ENCODE measurements at regions not wholly inside any gene's neighbourhood (a gene's known extent, or its start where the extent isn't known, plus 50 kb on each side); places are given as distances from the start of the nearest gene placed in this dataset.

DNA sequence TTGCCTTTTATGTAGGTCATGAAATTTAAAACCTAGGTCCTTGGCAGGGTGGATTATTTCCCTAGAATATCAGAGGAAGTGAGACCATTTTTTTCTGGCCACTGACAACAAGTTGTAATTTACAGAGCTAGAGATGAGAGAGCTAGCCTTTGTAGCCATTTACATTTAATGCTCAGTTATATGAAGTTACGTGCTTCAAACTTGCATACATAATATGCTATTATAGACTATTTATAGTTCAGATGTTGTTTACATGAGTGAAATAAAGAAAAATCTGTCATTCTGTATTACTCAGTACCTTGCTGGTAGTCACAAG lies 234.9 kb upstream of the MBL2 start:
- Histone ChIP-seq H3K36me3 (ENCODE audit: control insufficient read depth, insufficient read depth, low read length) (peaks cover 2% of the 10 kb centered on the region), H3K27me3 (ENCODE audit: control insufficient read depth, insufficient read depth, low read length) (no peaks in the 10 kb centered on the region), H3K4me3 (ENCODE audit: low read depth, low read length) (no peak overlapping the region), H3K79me2 (no peaks in the 10 kb centered on the region), H2AFZ (peak overlapping the region; percentile 23), H3K9me3 (ENCODE audit: control insufficient read depth, low read length) (no peaks in the 10 kb centered on the region), H3K4me1 (peaks cover 17% of the 10 kb centered on the region), H3K9ac (no peak overlapping the region), H3K27ac (peak overlapping the region; percentile 66), H3K4me2 (ENCODE audit: low read length) (no peak overlapping the region)
- TF ChIP-seq, protein P1, sequence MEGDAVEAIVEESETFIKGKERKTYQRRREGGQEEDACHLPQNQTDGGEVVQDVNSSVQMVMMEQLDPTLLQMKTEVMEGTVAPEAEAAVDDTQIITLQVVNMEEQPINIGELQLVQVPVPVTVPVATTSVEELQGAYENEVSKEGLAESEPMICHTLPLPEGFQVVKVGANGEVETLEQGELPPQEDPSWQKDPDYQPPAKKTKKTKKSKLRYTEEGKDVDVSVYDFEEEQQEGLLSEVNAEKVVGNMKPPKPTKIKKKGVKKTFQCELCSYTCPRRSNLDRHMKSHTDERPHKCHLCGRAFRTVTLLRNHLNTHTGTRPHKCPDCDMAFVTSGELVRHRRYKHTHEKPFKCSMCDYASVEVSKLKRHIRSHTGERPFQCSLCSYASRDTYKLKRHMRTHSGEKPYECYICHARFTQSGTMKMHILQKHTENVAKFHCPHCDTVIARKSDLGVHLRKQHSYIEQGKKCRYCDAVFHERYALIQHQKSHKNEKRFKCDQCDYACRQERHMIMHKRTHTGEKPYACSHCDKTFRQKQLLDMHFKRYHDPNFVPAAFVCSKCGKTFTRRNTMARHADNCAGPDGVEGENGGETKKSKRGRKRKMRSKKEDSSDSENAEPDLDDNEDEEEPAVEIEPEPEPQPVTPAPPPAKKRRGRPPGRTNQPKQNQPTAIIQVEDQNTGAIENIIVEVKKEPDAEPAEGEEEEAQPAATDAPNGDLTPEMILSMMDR (IDR thresholded peaks at IDR 0.05) = no peak

DNA sequence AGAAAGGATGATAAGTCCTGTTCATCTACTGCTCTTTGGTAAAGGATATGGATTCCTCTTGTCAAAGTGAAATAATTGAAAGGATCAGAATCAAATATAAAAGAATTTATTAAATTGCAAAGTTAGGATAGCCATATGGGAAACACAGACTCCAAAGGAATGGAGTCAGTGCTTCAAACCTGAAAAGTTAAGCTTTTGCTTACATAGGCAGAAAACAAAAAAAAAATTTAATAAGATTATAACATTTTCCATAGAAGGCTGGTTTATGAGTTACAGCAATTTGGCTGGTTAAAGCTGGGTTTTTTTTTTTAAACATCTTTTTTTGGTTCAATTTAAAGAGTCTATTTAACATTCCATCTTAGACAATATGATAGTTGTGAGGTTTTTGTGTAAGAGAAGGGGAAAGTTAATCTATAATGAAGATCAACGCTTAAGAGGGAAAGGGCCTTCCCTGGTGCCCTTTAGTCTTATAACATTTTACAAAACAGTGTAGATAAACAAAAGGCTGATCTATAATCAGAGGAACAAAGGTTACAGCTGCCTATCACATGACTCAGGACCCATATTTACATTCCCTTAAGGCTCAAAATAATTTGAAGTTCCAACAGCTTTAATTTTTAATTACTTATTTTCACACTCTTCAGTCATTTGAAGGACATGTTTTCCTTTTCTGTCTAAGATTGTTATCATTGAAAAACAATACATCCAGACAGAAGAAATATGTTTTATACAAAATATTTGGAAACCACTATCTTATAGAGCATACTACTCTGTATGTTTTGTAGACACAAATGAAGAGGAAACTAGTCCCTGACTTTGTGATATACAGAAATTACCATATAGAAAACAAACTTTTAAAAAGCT lies 234.3 kb upstream of the MBL2 start:
- Histone ChIP-seq H3K27ac (peak overlapping the region; percentile 66), H3K4me1 (peaks cover 22% of the 10 kb centered on the region), H3K79me2 (no peaks in the 10 kb centered on the region), H3K36me3 (ENCODE audit: control insufficient read depth, insufficient read depth, low read length) (peaks cover 2% of the 10 kb centered on the region), H3K9me3 (ENCODE audit: control insufficient read depth, low read length) (no peaks in the 10 kb centered on the region), H3K4me3 (ENCODE audit: low read depth, low read length) (no peak overlapping the region), H3K4me2 (ENCODE audit: low read length) (no peak overlapping the region), H2AFZ (peak overlapping the region; percentile 23), H3K9ac (no peak overlapping the region), H3K27me3 (ENCODE audit: control insufficient read depth, insufficient read depth, low read length) (no peaks in the 10 kb centered on the region)
- TF ChIP-seq, protein P1 (IDR thresholded peaks at IDR 0.05) = no peak

DNA sequence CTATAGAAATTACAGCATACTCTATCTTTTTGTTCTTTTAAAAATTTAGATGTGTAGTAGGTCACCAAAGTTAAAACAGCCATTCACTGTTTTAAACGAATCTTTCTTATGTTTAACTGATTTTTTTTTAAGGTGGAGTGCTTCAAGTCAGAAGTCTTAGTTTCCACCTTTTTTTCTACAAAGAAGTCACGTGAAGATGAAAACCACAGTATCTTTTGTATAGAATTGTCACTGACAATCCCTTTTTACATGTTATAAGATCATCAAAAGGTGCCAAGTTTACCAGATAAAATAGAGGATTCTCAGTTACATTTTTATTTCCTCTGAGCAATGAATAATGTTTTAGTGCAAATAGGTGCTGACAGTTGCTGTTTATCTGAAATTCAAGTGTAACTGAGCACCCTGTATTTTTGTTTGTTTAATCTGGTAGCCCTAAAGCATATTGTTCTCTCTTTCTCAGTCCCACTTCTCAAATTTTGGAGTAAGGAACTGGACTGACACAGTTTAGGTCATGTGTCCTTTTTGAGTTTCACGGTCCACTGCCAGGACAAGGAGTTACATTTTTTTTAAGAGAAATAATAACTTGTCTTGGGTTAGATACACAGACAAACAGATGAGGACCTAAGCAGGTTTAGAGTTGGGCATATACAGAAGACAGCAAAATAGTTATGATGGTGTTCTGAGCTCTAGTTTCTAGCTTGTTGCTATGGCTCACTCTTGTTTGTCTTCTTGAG lies 233.2 kb upstream of the MBL2 start:
- Histone ChIP-seq H3K9ac (no peak overlapping the region), H3K4me2 (ENCODE audit: low read length) (peak overlapping the region; percentile 29), H3K27me3 (ENCODE audit: control insufficient read depth, insufficient read depth, low read length) (no peaks in the 10 kb centered on the region), H2AFZ (peak overlapping the region; percentile 18), H3K79me2 (no peaks in the 10 kb centered on the region), H3K9me3 (ENCODE audit: control insufficient read depth, low read length) (no peaks in the 10 kb centered on the region), H3K36me3 (ENCODE audit: control insufficient read depth, insufficient read depth, low read length) (peaks cover 2% of the 10 kb centered on the region), H3K4me1 (peaks cover 29% of the 10 kb centered on the region), H3K4me3 (ENCODE audit: low read depth, low read length) (no peak overlapping the region), H3K27ac (peak overlapping the region; percentile 66)
- TF ChIP-seq, protein P1 (IDR thresholded peaks at IDR 0.05) = no peak

DNA sequence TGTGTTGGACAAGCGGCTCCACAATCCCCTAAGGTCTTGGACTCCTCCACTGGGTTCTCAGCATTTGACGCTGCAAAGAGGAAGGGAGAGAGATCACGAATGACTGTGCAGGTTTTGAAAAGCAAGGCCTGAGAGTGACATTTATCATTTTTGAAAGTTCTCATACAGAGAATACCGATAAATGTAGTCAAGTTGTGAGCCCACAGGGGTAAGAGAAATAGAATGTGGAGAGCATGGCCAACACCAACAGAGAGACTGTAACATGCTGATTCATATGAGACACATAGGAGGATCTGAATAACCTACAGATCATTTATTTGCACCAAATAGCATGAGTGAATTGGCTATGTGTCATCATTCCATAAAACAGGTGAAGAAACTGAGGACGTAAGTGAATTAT lies 230.5 kb upstream of the MBL2 start:
- no peaks in the 10 kb centered on the region for H3K79me2 ChIP-seq
- H3K4me1 ChIP-seq = peaks cover 26% of the 10 kb centered on the region
- H3K4me2 ChIP-seq (ENCODE audit: low read length) = no peak overlapping the region
- no peaks in the 10 kb centered on the region for H3K27me3 ChIP-seq (ENCODE audit: control insufficient read depth, insufficient read depth, low read length)
- H3K9me3 ChIP-seq (ENCODE audit: control insufficient read depth, low read length) = no peaks in the 10 kb centered on the region
- TF ChIP-seq, protein P1 (IDR thresholded peaks at IDR 0.05) = no peak
- H3K36me3 ChIP-seq (ENCODE audit: control insufficient read depth, insufficient read depth, low read length) = peaks cover 2% of the 10 kb centered on the region
- no peak overlapping the region for H3K4me3 ChIP-seq (ENCODE audit: low read depth, low read length)
- no peak overlapping the region for H3K9ac ChIP-seq
- no peak overlapping the region for H3K27ac ChIP-seq
- peak overlapping the region; percentile 43 for H2AFZ ChIP-seq

All from parathyroid adenoma (tissue), 2 donors.